Glomerular visceral epithelial cell (primary cell): ENCODE measurements at regions not wholly inside any gene's neighbourhood (a gene's known extent, or its start where the extent isn't known, plus 50 kb on each side); places are given as distances from the start of the nearest gene placed in this dataset.

ENCODE experiments used
- DNase-seq: peaks from one replicate; pipeline ENCODE4 v3.0.0-alpha.2; 2016; ENCODE audit errors: extremely low spot score

GRCh38 chr5:38643616-38644015, 87.2 kb upstream of the LIFR start:
- DNase-seq, result no peak

GRCh38 chr5:38645508-38645907, 89.1 kb upstream of the LIFR start:
- no peak for DNase-seq

GRCh38 chr5:38648703-38649291, 92.4 kb upstream of the LIFR start:
- no peak for DNase-seq

- no peak for DNase-seq
Observed at GRCh38 chr5:38650540-38650939, 94.1 kb upstream of the LIFR start.

GRCh38 chr5:38650946-38651345, 94.5 kb upstream of the LIFR start:
- DNase-seq, result peak; percentile 36

GRCh38 chr5:38651806-38652205, 95.4 kb upstream of the LIFR start:
- no peak for DNase-seq

GRCh38 chr5:38653389-38653788, 96.9 kb upstream of the LIFR start:
- DNase-seq, result no peak

GRCh38 chr5:38655691-38656090, 99.2 kb upstream of the LIFR start:
- DNase-seq, result no peak

GRCh38 chr5:38656568-38656967, 100.1 kb upstream of the LIFR start:
- DNase-seq, result no peak

GRCh38 chr5:38657020-38657419, 100.6 kb upstream of the LIFR start:
- DNase-seq, result no peak

GRCh38 chr5:38660194-38660668, 103.8 kb upstream of the LIFR start:
- DNase-seq, result peak; percentile 82

GRCh38 chr5:38662090-38662489, 105.6 kb upstream of the LIFR start:
- DNase-seq, result no peak

GRCh38 chr5:38663249-38663648, 106.8 kb upstream of the LIFR start:
- DNase-seq, result no peak

GRCh38 chr5:38666668-38667498, 110.4 kb upstream of the LIFR start:
- peak; percentile 46 for DNase-seq

- DNase-seq, result no peak
Observed at GRCh38 chr5:38667499-38667776, 111.0 kb upstream of the LIFR start.

- no peak for DNase-seq
Observed at GRCh38 chr5:38669361-38669880, 113.0 kb upstream of the LIFR start.

- DNase-seq, result no peak
Observed at GRCh38 chr5:38670066-38670465, 113.6 kb upstream of the LIFR start.

GRCh38 chr5:38670878-38671277, 114.4 kb upstream of the LIFR start:
- DNase-seq, result no peak

GRCh38 chr5:38672059-38672788, 115.8 kb upstream of the LIFR start:
- no peak for DNase-seq

GRCh38 chr5:38673671-38674071, 117.2 kb upstream of the LIFR start:
- DNase-seq, result no peak

GRCh38 chr5:38675443-38675842, 119.0 kb upstream of the LIFR start:
- DNase-seq, result no peak

- DNase-seq, result no peak
Observed at GRCh38 chr5:38677636-38678035, 121.2 kb upstream of the LIFR start.

GRCh38 chr5:38678076-38678475, 121.6 kb upstream of the LIFR start:
- no peak for DNase-seq
